Urinary bladder (tissue), 3 donors: ENCODE measurements at regions not wholly inside any gene's neighbourhood (a gene's known extent, or its start where the extent isn't known, plus 50 kb on each side); places are given as distances from the start of the nearest gene placed in this dataset.

Experiments
- DNase-seq: peaks from one replicate; pipeline ENCODE4 v3.0.0-alpha.2; 2015; ENCODE audit errors: extremely low spot score
- H3K27ac ChIP-seq: one replicate; pipeline ENCODE4 v1.5.1; 2013; ENCODE audit warnings: low read depth, mild to moderate bottlenecking, moderate library complexity
- H3K36me3 ChIP-seq: one replicate; pipeline ENCODE4 v1.6.1; 2013; ENCODE audit warnings: mild to moderate bottlenecking, moderate library complexity; ENCODE audit not compliant: insufficient read depth
- H3K4me1 ChIP-seq: one replicate; pipeline ENCODE4 v1.6.1; 2013; ENCODE audit warnings: mild to moderate bottlenecking, moderate library complexity; ENCODE audit not compliant: insufficient read depth
- H3K4me3 ChIP-seq: one replicate; pipeline ENCODE4 v1.5.1; 2013; ENCODE audit warnings: low read depth, low read length
- WGBS: extraction: QIAGEN DNeasy Blood & Tissue Kit; methylation state at CpG from one replicate; pipeline ENCODE4 v1.1.7; 2013; 5-methylcytosine and 5-hydroxymethylcytosine counted together
- donor health status: healthy with polysubstance abuse.
- donor health status: healthy.

GRCh38 chr4:133618963-133619362 is 469.9 kb downstream of the PCDH10 start:
- no peak for DNase-seq
- WGBS: 92% methylated on average over 1 of the region's 1 CpG
- no peaks in the 10 kb centered on the region for H3K4me1 ChIP-seq
- no peak overlapping the region for H3K27ac ChIP-seq
- H3K4me3 ChIP-seq: no peak overlapping the region
- H3K36me3 ChIP-seq: no peaks in the 10 kb centered on the region

DNA sequence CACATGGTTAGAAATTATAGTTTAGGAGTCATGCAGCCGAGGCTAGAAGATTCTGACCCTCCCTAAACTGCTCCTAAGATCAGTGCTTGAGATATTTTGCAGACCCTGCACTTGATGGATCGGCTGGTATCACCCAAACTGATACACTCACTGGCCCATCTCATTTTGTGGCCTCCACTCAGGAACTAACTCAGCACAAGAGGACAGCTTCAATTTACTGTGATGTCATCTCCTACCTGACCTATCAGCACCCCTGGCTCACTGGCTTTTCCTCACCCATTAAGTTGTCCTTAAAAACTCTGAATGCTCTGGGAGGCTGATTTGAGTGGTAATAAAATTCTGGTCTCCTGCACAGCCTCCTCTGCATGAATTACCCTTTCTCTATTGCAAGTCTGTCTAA is 450.9 kb downstream of the PCDH10 start:
- Histone ChIP-seq H3K27ac (no peak overlapping the region), H3K4me1 (no peaks in the 10 kb centered on the region), H3K4me3 (no peak overlapping the region), H3K36me3 (no peaks in the 10 kb centered on the region)
- 78% methylated on average over 2 of the region's 2 CpGs for WGBS
- DNase-seq: no peak

- Histone ChIP-seq H3K4me1 (no peaks in the 10 kb centered on the region), H3K36me3 (no peaks in the 10 kb centered on the region), H3K4me3 (no peak overlapping the region), H3K27ac (no peak overlapping the region)
- 40% methylated on average over 6 of the region's 6 CpGs for WGBS
- no peak for DNase-seq
Observed at GRCh38 chr4:133598779-133599178, 449.7 kb downstream of the PCDH10 start.

DNA sequence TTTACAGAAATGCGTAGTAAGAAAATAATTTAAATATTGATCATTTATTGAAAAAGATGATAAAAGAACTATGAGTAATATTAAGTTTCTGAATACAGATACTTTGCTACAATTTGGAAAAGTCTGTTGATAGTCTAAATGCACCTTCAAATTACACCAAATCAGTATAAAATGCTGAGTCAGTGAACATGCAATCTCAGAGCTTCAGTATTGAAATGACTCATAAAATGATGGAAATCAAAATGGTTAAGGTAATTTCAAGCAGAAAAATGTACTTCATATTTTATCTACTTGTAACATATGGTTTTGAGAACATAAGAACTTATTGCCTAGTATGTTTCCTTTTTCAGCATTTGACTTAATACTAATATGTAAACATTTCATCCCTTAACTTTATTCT is 448.2 kb downstream of the PCDH10 start:
- no peaks in the 10 kb centered on the region for H3K36me3 ChIP-seq
- no peak overlapping the region for H3K27ac ChIP-seq
- H3K4me3 ChIP-seq: no peak overlapping the region
- no peaks in the 10 kb centered on the region for H3K4me1 ChIP-seq
- DNase-seq: no peak
- WGBS: 100% methylated on average over 1 of the region's 1 CpG

- H3K27ac ChIP-seq: no peak overlapping the region
- WGBS: 79% methylated on average over 3 of the region's 3 CpGs
- no peak overlapping the region for H3K4me3 ChIP-seq
- no peak for DNase-seq
- no peaks in the 10 kb centered on the region for H3K36me3 ChIP-seq
- H3K4me1 ChIP-seq: no peaks in the 10 kb centered on the region
Observed at GRCh38 chr4:133596459-133596858, 447.4 kb downstream of the PCDH10 start.

DNA sequence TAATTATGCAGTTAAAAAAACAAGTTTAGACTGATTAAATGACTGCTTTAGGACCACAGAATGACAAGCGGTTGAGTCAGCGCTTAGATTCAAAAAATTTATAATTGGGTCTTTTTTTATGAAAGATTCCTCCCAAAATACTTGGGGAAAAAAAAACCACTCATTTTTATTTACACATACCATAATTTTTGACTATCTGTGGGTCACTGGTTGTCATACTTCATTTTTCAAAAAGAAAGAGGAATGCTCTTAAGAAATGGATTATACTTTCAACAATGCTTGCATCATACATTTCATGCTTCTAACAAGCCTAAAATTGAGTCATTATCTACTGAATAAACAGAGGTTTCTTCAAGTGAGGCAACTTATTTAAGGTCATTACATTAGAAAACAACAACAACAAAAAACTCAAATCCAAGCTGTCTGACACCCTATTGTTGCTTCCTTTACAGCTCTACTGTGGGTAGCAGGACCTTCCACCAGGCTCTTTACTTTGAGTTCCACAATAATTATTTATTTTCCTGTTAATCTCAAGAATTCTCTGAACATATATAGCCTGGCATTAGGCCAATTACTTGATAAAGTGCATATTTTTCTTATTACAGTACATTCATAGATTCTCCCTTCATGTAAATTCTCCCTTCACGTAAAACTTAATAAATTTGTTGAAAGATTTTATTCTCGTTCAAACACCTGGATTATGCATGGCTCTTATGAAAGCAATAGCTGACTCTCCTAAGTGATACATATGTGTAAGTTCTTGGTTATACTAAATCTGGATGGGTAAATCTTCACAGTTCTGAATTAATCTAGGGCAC is 445.5 kb downstream of the PCDH10 start:
- no peak for DNase-seq
- no peak overlapping the region for H3K27ac ChIP-seq
- WGBS: 81% methylated on average over 4 of the region's 4 CpGs
- no peak overlapping the region for H3K4me3 ChIP-seq
- H3K4me1 ChIP-seq: no peaks in the 10 kb centered on the region
- H3K36me3 ChIP-seq: no peaks in the 10 kb centered on the region

DNA sequence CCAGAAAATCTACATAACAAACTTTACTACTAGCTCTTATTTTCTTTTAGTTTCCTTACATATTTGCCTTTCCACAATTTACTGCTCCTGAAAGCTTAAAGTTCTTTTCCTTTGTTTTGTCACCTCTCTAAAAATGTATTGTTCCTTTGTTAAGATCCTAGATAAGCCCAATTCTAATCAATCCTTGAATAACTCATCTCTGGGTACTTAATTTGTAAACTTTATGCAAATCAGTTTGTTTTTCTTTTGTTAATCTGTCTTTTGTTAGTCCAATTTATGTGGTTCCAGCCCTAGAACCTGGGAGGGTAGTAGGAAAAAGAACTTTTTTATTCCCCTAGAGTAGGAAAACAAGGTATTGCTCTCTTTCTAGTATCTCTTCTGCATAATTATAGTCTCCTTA is 444.7 kb downstream of the PCDH10 start:
- H3K27ac ChIP-seq: no peak overlapping the region
- no peak overlapping the region for H3K4me3 ChIP-seq
- H3K36me3 ChIP-seq: no peaks in the 10 kb centered on the region
- no peak for DNase-seq
- no peaks in the 10 kb centered on the region for H3K4me1 ChIP-seq

GRCh38 chr4:133592591-133592990 is 443.5 kb downstream of the PCDH10 start:
- H3K4me3 ChIP-seq: no peak overlapping the region
- 81% methylated on average over 7 of the region's 7 CpGs for WGBS
- no peak overlapping the region for H3K27ac ChIP-seq
- H3K4me1 ChIP-seq: no peaks in the 10 kb centered on the region
- DNase-seq: no peak
- H3K36me3 ChIP-seq: no peaks in the 10 kb centered on the region

DNA sequence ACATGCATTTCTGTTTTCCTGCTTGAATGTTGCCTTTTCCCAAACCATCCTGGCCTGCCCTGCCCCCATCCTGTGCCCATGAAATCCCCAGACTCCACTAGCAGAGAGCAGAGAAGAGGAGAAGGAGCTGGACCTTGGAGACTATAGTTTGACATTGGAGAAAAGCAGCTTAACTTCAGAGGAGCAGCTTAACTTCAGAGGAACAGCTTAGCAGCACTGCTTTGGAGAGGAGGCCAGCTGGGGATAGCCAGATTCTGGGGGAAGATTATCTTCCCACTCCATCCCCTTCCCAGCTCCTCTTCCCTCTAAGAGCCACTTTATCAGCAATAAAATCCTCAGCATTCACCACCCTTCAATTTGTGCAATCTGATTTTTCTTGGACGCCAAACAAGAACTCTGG is 443.0 kb downstream of the PCDH10 start:
- Histone ChIP-seq H3K4me3 (no peak overlapping the region), H3K27ac (no peak overlapping the region), H3K36me3 (no peaks in the 10 kb centered on the region), H3K4me1 (no peaks in the 10 kb centered on the region)
- 77% methylated on average over 1 of the region's 1 CpG for WGBS
- DNase-seq: no peak

DNA sequence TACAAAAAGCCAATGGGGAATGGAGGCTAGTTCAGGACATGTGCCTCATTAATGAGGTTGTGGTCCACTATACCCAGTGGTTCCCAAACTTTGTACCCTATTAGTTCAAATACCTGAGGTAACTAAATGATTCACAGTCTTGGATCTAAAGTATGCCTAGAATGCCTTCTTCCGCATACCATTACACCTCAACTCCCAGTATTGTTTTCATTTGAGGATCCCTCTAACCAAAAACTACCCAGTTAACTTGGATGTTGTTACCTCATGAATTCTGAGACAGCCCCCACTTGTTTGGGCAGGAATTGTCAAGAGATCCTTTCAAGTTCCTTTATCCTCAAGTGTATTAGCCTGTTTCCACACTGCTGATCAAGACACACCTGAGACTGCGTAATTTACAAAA is 439.2 kb downstream of the PCDH10 start:
- WGBS: 96% methylated on average over 2 of the region's 2 CpGs
- no peaks in the 10 kb centered on the region for H3K36me3 ChIP-seq
- H3K27ac ChIP-seq: no peak overlapping the region
- no peak for DNase-seq
- no peaks in the 10 kb centered on the region for H3K4me1 ChIP-seq
- H3K4me3 ChIP-seq: no peak overlapping the region

DNA sequence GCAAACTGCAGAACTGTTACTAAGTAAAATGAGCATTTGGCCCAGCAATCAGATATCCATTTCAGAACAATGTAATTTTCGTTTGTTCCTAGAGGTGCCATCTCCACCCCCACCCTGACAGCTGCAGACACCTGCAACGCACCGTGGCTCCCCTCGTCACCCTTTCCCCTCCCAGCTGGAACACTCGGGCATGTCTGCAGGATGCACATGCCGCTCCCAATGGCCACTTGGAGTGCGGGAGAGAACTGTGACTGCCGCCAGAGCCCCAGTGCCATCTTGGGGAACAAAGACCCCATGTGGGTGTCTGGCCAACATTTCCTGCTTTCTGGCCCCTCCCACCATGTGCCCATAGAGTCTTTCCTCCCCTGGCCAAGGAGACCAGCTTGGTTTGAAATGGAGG is 436.2 kb downstream of the PCDH10 start:
- WGBS: 95% methylated on average over 8 of the region's 8 CpGs
- Histone ChIP-seq H3K27ac (no peak overlapping the region), H3K36me3 (no peaks in the 10 kb centered on the region), H3K4me3 (no peak overlapping the region), H3K4me1 (no peaks in the 10 kb centered on the region)
- no peak for DNase-seq

- 96% methylated on average over 5 of the region's 5 CpGs for WGBS
- no peaks in the 10 kb centered on the region for H3K36me3 ChIP-seq
- H3K4me3 ChIP-seq: no peak overlapping the region
- no peaks in the 10 kb centered on the region for H3K4me1 ChIP-seq
- no peak for DNase-seq
- H3K27ac ChIP-seq: no peak overlapping the region
Observed at GRCh38 chr4:133584714-133585113, 435.6 kb downstream of the PCDH10 start.

DNA sequence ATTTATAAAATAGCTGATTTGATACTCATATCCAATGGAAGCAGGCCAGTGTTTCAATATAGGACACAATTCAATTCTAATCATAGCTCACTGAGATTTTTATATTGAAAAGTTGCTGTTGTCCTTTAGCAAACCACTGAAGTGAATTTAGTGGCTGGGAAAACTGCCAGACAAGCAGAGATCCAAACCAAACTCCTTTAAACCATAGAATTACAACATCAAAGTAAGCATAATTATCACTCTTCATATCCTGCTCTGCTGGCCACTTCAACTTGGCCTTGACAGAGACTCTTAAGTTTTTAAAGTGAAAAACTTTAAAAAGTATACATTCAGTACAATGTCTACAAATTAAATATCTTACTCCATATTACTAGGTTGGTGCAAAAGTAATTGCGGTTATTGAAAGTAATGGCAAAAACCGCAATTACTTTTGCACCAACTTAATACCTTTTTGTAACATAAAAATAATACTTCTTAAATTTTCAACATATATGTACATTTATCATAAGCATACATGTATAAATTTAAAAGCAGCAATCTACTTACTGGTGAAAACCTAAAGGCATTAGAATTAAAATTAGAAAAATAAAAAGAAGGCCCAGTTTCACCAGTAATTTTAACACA is 433.0 kb downstream of the PCDH10 start:
- Histone ChIP-seq H3K4me3 (no peak overlapping the region), H3K4me1 (no peaks in the 10 kb centered on the region), H3K36me3 (no peaks in the 10 kb centered on the region), H3K27ac (no peak overlapping the region)
- DNase-seq: no peak
- 96% methylated on average over 2 of the region's 2 CpGs for WGBS

GRCh38 chr4:133574248-133574647 is 425.2 kb downstream of the PCDH10 start:
- WGBS: 97% methylated on average over 1 of the region's 1 CpG

More at GRCh38 chr4:133574248-133574647, 425.2 kb downstream of the PCDH10 start:
- DNase-seq: no peak
- Histone ChIP-seq H3K4me3 (no peak overlapping the region), H3K36me3 (no peaks in the 10 kb centered on the region), H3K4me1 (no peaks in the 10 kb centered on the region), H3K27ac (no peak overlapping the region)
